ENCODE measurements at regions not wholly inside any gene's neighbourhood (a gene's known extent, or its start where the extent isn't known, plus 50 kb on each side); places are given as distances from the start of the nearest gene placed in this dataset.

DNA sequence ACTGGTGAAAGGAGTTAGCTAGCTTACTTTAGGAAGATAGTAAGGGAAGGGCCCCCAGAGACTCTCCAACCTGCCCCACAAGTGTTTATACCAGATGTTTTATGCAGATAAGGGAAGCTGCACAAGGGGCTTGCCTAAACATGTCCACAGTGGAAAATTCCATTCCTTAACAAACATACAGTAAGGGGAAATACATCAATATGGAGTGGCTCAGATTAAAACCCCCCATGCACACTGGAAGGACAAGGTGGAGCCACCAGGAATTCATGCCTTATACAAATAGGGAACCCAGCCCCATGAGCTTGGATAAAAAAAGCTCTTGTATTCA lies 106.3 kb upstream of the GPBP1 start (continued):
- TF ChIP-seq, protein P1, sequence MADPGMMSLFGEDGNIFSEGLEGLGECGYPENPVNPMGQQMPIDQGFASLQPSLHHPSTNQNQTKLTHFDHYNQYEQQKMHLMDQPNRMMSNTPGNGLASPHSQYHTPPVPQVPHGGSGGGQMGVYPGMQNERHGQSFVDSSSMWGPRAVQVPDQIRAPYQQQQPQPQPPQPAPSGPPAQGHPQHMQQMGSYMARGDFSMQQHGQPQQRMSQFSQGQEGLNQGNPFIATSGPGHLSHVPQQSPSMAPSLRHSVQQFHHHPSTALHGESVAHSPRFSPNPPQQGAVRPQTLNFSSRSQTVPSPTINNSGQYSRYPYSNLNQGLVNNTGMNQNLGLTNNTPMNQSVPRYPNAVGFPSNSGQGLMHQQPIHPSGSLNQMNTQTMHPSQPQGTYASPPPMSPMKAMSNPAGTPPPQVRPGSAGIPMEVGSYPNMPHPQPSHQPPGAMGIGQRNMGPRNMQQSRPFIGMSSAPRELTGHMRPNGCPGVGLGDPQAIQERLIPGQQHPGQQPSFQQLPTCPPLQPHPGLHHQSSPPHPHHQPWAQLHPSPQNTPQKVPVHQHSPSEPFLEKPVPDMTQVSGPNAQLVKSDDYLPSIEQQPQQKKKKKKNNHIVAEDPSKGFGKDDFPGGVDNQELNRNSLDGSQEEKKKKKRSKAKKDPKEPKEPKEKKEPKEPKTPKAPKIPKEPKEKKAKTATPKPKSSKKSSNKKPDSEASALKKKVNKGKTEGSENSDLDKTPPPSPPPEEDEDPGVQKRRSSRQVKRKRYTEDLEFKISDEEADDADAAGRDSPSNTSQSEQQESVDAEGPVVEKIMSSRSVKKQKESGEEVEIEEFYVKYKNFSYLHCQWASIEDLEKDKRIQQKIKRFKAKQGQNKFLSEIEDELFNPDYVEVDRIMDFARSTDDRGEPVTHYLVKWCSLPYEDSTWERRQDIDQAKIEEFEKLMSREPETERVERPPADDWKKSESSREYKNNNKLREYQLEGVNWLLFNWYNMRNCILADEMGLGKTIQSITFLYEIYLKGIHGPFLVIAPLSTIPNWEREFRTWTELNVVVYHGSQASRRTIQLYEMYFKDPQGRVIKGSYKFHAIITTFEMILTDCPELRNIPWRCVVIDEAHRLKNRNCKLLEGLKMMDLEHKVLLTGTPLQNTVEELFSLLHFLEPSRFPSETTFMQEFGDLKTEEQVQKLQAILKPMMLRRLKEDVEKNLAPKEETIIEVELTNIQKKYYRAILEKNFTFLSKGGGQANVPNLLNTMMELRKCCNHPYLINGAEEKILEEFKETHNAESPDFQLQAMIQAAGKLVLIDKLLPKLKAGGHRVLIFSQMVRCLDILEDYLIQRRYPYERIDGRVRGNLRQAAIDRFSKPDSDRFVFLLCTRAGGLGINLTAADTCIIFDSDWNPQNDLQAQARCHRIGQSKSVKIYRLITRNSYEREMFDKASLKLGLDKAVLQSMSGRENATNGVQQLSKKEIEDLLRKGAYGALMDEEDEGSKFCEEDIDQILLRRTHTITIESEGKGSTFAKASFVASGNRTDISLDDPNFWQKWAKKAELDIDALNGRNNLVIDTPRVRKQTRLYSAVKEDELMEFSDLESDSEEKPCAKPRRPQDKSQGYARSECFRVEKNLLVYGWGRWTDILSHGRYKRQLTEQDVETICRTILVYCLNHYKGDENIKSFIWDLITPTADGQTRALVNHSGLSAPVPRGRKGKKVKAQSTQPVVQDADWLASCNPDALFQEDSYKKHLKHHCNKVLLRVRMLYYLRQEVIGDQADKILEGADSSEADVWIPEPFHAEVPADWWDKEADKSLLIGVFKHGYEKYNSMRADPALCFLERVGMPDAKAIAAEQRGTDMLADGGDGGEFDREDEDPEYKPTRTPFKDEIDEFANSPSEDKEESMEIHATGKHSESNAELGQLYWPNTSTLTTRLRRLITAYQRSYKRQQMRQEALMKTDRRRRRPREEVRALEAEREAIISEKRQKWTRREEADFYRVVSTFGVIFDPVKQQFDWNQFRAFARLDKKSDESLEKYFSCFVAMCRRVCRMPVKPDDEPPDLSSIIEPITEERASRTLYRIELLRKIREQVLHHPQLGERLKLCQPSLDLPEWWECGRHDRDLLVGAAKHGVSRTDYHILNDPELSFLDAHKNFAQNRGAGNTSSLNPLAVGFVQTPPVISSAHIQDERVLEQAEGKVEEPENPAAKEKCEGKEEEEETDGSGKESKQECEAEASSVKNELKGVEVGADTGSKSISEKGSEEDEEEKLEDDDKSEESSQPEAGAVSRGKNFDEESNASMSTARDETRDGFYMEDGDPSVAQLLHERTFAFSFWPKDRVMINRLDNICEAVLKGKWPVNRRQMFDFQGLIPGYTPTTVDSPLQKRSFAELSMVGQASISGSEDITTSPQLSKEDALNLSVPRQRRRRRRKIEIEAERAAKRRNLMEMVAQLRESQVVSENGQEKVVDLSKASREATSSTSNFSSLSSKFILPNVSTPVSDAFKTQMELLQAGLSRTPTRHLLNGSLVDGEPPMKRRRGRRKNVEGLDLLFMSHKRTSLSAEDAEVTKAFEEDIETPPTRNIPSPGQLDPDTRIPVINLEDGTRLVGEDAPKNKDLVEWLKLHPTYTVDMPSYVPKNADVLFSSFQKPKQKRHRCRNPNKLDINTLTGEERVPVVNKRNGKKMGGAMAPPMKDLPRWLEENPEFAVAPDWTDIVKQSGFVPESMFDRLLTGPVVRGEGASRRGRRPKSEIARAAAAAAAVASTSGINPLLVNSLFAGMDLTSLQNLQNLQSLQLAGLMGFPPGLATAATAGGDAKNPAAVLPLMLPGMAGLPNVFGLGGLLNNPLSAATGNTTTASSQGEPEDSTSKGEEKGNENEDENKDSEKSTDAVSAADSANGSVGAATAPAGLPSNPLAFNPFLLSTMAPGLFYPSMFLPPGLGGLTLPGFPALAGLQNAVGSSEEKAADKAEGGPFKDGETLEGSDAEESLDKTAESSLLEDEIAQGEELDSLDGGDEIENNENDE (IDR thresholded peaks at IDR 0.05; ENCODE audit: low read depth, low read length) = no peak
- no peak for TF ChIP-seq NEUROD1 (IDR thresholded peaks at IDR 0.05; ENCODE audit: borderline replicate concordance, low read depth, low read length, partially characterized antibody)
- TF ChIP-seq CTBP1 (IDR thresholded peaks at IDR 0.05; ENCODE audit: borderline replicate concordance) = peak; percentile 20; the same call in 1 of the 2 replicates
- TF ChIP-seq GABPB2 (CRISPR knock-in tag; conservative IDR thresholded peaks at IDR 0.05) = no peak
- no peak for TF ChIP-seq ZNF408 (CRISPR knock-in tag; IDR thresholded peaks at IDR 0.05; ENCODE audit: low read depth)
- TF ChIP-seq BMI1 (IDR thresholded peaks at IDR 0.05; ENCODE audit: low read length) = no peak
- no peak for TF ChIP-seq PHTF2 (CRISPR knock-in tag; IDR thresholded peaks at IDR 0.05)
